Neural cell (in vitro differentiated cells): ENCODE measurements at regions not wholly inside any gene's neighbourhood (a gene's known extent, or its start where the extent isn't known, plus 50 kb on each side); places are given as distances from the start of the nearest gene placed in this dataset.

Experiments
- CTCF ChIP-seq: fragments of 450-650 bp; IDR thresholded peaks from 2 replicates; pipeline ENCODE4 v1.5.1; 2014; ENCODE audit warnings: antibody characterized with exemption, mild to moderate bottlenecking, moderate library complexity; ENCODE audit not compliant: poor library complexity, severe bottlenecking
- EP300 ChIP-seq: fragments of 450-650 bp; conservative IDR thresholded peaks from 2 replicates; pipeline ENCODE4 v1.6.1; 2014; ENCODE audit warnings: antibody characterized with exemption, mild to moderate bottlenecking, moderate library complexity; ENCODE audit not compliant: poor library complexity, severe bottlenecking
- EZH2 ChIP-seq: fragments of 200-600, 300-800 bp; shearing (Covaris generic), sonication (generic); IDR thresholded peaks from 2 replicates; pipeline ENCODE4 v1.6.1; 2014; ENCODE audit warnings: antibody characterized with exemption, low read length, borderline replicate concordance, mild to moderate bottlenecking; ENCODE audit not compliant: insufficient read depth, poor library complexity, severe bottlenecking

GRCh38 chr2:81979086-81979485, 1674.5 kb upstream of the LRRTM1 start:
- no peak for TF ChIP-seq EZH2
- no peak for TF ChIP-seq CTCF
- no peak for TF ChIP-seq EP300
